ENCODE measurements at regions not wholly inside any gene's neighbourhood (a gene's known extent, or its start where the extent isn't known, plus 50 kb on each side); places are given as distances from the start of the nearest gene placed in this dataset.

GRCh38 chr12:115095073-115095748, 411.2 kb upstream of the TBX3 start:
- DNase-seq: no peak

- no peak for DNase-seq
Observed at GRCh38 chr12:115094163-115094816, 410.3 kb upstream of the TBX3 start.

GRCh38 chr12:115093261-115093660, 409.3 kb upstream of the TBX3 start:
- DNase-seq: no peak

GRCh38 chr12:115090783-115091182, 406.8 kb upstream of the TBX3 start:
- no peak for DNase-seq

GRCh38 chr12:115088995-115089841, 405.2 kb upstream of the TBX3 start:
- DNase-seq: no peak

- DNase-seq: no peak
Observed at GRCh38 chr12:115088328-115088994, 404.5 kb upstream of the TBX3 start.

GRCh38 chr12:115085594-115085993, 401.6 kb upstream of the TBX3 start:
- no peak for DNase-seq

- no peak for DNase-seq
Observed at GRCh38 chr12:115079760-115080159, 395.8 kb upstream of the TBX3 start.

GRCh38 chr12:115078990-115079389, 395.0 kb upstream of the TBX3 start:
- DNase-seq: no peak

- no peak for DNase-seq
Observed at GRCh38 chr12:115078334-115078733, 394.4 kb upstream of the TBX3 start.

GRCh38 chr12:115075552-115076170, 391.7 kb upstream of the TBX3 start:
- no peak for DNase-seq

- DNase-seq: no peak
Observed at GRCh38 chr12:115074617-115075016, 390.6 kb upstream of the TBX3 start.

GRCh38 chr12:115072712-115073111, 388.7 kb upstream of the TBX3 start:
- no peak for DNase-seq

- DNase-seq: no peak
Observed at GRCh38 chr12:115070313-115070712, 386.3 kb upstream of the TBX3 start.

GRCh38 chr12:115064296-115064695, 380.3 kb upstream of the TBX3 start:
- no peak for DNase-seq

- DNase-seq: no peak
Observed at GRCh38 chr12:115062741-115063140, 378.8 kb upstream of the TBX3 start.

- no peak for DNase-seq
Observed at GRCh38 chr12:115060477-115061168, 376.6 kb upstream of the TBX3 start.

- no peak for DNase-seq
Observed at GRCh38 chr12:115057445-115057844, 373.5 kb upstream of the TBX3 start.

GRCh38 chr12:115051378-115051777, 367.4 kb upstream of the TBX3 start:
- DNase-seq: no peak

- no peak for DNase-seq
Observed at GRCh38 chr12:115049614-115050013, 365.6 kb upstream of the TBX3 start.

GRCh38 chr12:115046805-115047204, 362.8 kb upstream of the TBX3 start:
- no peak for DNase-seq

GRCh38 chr12:115044073-115044472, 360.1 kb upstream of the TBX3 start:
- DNase-seq: no peak

Data from KG1 (cell line).